ENCODE measurements at regions not wholly inside any gene's neighbourhood (a gene's known extent, or its start where the extent isn't known, plus 50 kb on each side); places are given as distances from the start of the nearest gene placed in this dataset.

GRCh38 chr3:16741103-16741758 lies 136.0 kb upstream of the DAZL start:
- POLR2A ChIA-PET = no interaction called here
- no peaks in the 10 kb centered on the region for H3K79me2 ChIP-seq (ENCODE audit: insufficient read depth, low read length)
- CTCF ChIA-PET = no interaction called here
- H2AFZ ChIP-seq (ENCODE audit: low read depth, low read length, poor library complexity, severe bottlenecking) = no peak overlapping the region
- H3K9me2 ChIP-seq (ENCODE audit: insufficient read depth) = no peaks in the 10 kb centered on the region
- no peaks in the 10 kb centered on the region for H3K9me3 ChIP-seq (ENCODE audit: control insufficient read depth in 1 of 2, insufficient read depth in 1 of 2, low read depth in 1 of 2, low read length in 2 of 2)
- no peak overlapping the region for H3K4me3 ChIP-seq (replicated peaks in 1 of 2; ENCODE audit: low read depth in 1 of 2, low read length in 2 of 2)
- RAD21 ChIA-PET (ENCODE audit: low non-redundant PET in 1 of 2, low total read pairs in 2 of 2, uncharacterized antibody in 2 of 2, unreplicated experiment in 2 of 2) = no interaction called here
- no peak overlapping the region for H3K27ac ChIP-seq (ENCODE audit: low read depth, low read length)
- H3K36me3 ChIP-seq (ENCODE audit: control insufficient read depth in 1 of 2, insufficient read depth in 2 of 2, low read length in 2 of 2) = no peaks in the 10 kb centered on the region
- TF ChIP-seq ZNF274 (IDR thresholded peaks at IDR 0.05; ENCODE audit: low read depth, low read length) (no peak), RAD21 (IDR thresholded peaks at IDR 0.05; ENCODE audit: low read depth) (no peak), CBX3 (IDR thresholded peaks at IDR 0.05; ENCODE audit: low read depth) (no peak), ZBTB33 (IDR thresholded peaks at IDR 0.05; ENCODE audit: extremely low read depth, insufficient replicate concordance, low read length) (no peak), SRF (IDR thresholded peaks at IDR 0.05; ENCODE audit: low read depth) (no peak), YY1 (IDR thresholded peaks at IDR 0.05; ENCODE audit: extremely low read depth, insufficient replicate concordance, low read depth, low read length) (no peak), ZFX (IDR thresholded peaks at IDR 0.05) (no peak), CEBPB (IDR thresholded peaks at IDR 0.05; ENCODE audit: low read depth) (no peak)
- TF ChIP-seq, protein P1, sequence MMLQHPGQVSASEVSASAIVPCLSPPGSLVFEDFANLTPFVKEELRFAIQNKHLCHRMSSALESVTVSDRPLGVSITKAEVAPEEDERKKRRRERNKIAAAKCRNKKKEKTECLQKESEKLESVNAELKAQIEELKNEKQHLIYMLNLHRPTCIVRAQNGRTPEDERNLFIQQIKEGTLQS (IDR thresholded peaks at IDR 0.05) = no peak
- no peak for DNase-seq (ENCODE audit: low read depth, low spot score)
- intact Hi-C loops (cut with micrococcal nuclease) = no loop called here
- H3K27me3 ChIP-seq (ENCODE audit: insufficient read depth, low read length) = no peaks in the 10 kb centered on the region
- no TSS peak for BruUV-seq (replicated peaks)
- ATAC-seq = no peak
- H3K9ac ChIP-seq (ENCODE audit: low read length) = no peak overlapping the region
- no peaks in the 10 kb centered on the region for H3K4me1 ChIP-seq (ENCODE audit: control insufficient read depth in 1 of 2, insufficient read depth in 2 of 2, low read length in 2 of 2)
- no peak overlapping the region for H3K4me2 ChIP-seq (ENCODE audit: low read length)
- H4K20me1 ChIP-seq (ENCODE audit: insufficient read depth) = no peaks in the 10 kb centered on the region

Data from HCT116 (cell line).